ENCODE measurements at regions not wholly inside any gene's neighbourhood (a gene's known extent, or its start where the extent isn't known, plus 50 kb on each side); places are given as distances from the start of the nearest gene placed in this dataset.

- TF ChIP-seq CTCF (IDR thresholded peaks at IDR 0.05; ENCODE audit: low read depth, low read length) = no peak
- TF ChIP-seq, protein P1, sequence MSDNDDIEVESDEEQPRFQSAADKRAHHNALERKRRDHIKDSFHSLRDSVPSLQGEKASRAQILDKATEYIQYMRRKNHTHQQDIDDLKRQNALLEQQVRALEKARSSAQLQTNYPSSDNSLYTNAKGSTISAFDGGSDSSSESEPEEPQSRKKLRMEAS (IDR thresholded peaks at IDR 0.05; ENCODE audit: low read depth, low read length) = no peak
- no peak for TF ChIP-seq MYC (IDR thresholded peaks at IDR 0.05; ENCODE audit: low read depth, low read length)
Observed at GRCh38 chr7:41162612-41163011, 540.3 kb downstream of the INHBA start.
